Subcutaneous abdominal adipose tissue (tissue), 5 donors: ENCODE measurements at regions not wholly inside any gene's neighbourhood (a gene's known extent, or its start where the extent isn't known, plus 50 kb on each side); places are given as distances from the start of the nearest gene placed in this dataset.

Experiments
- H3K27ac ChIP-seq: one replicate; pipeline ENCODE4 v1.7.0; 2013; ENCODE audit warnings: low read depth, mild to moderate bottlenecking, inconsistent platforms, low read length, moderate library complexity
- H3K27me3 ChIP-seq, 5 donors: one replicate each; pipeline ENCODE4 v1.7.0; 2013; ENCODE audit warnings: low read length in 5 of 5, inconsistent platforms in 1 of 5; ENCODE audit not compliant: control insufficient read depth in 5 of 5, insufficient read depth in 4 of 5
- H3K36me3 ChIP-seq, 5 donors: one replicate each; pipeline ENCODE4 v1.7.0; 2013; ENCODE audit warnings: low read length in 5 of 5; ENCODE audit not compliant: control insufficient read depth in 5 of 5, insufficient read depth in 5 of 5
- H3K4me1 ChIP-seq, 5 donors: one replicate each; pipeline ENCODE4 v1.7.0; 2013; ENCODE audit warnings: low read length in 5 of 5, mild to moderate bottlenecking in 3 of 5, moderate library complexity in 1 of 5; ENCODE audit not compliant: control insufficient read depth in 5 of 5, insufficient read depth in 5 of 5
- H3K4me3 ChIP-seq, 5 donors: one replicate each; pipeline ENCODE4 v1.7.0; 2013; ENCODE audit warnings: low read length in 5 of 5, low read depth in 1 of 5
- H3K9ac ChIP-seq, 5 donors: one replicate each; pipeline ENCODE4 v1.7.0; 2013; ENCODE audit warnings: low read length in 5 of 5, mild to moderate bottlenecking in 4 of 5, moderate library complexity in 3 of 5
- H3K9me3 ChIP-seq, 5 donors: one replicate each; pipeline ENCODE4 v1.7.0; 2013; ENCODE audit warnings: low read length in 5 of 5; ENCODE audit not compliant: control insufficient read depth in 5 of 5
- donor health status: healthy.
- donor health status: healthy.
- donor health status: healthy.
- donor health status: healthy.
- donor health status: healthy.

- H3K4me3 ChIP-seq = no peak overlapping the region
- H3K4me1 ChIP-seq = peaks cover 0 to 15% (median 6%) of the 10 kb centered on the region in 5 donors
- no peaks in the 10 kb centered on the region for H3K9me3 ChIP-seq
- H3K36me3 ChIP-seq = no peaks in the 10 kb centered on the region
- no peaks in the 10 kb centered on the region for H3K27me3 ChIP-seq
- no peak overlapping the region for H3K27ac ChIP-seq
- no peak overlapping the region for H3K9ac ChIP-seq
Observed at GRCh38 chr12:24198070-24198469, 248.6 kb upstream of the SOX5 start.

GRCh38 chr12:24197532-24197931, 248.1 kb upstream of the SOX5 start:
- H3K9ac ChIP-seq = no peak overlapping the region

GRCh38 chr12:24195063-24195462, 245.6 kb upstream of the SOX5 start:
- H3K27me3 ChIP-seq = no peaks in the 10 kb centered on the region
- peaks cover 0 to 3% (median 0%) of the 10 kb centered on the region in 5 donors for H3K36me3 ChIP-seq
- H3K9me3 ChIP-seq = no peaks in the 10 kb centered on the region
- no peak overlapping the region for H3K4me3 ChIP-seq
- H3K27ac ChIP-seq = no peak overlapping the region
- peaks cover 0 to 13% (median 6%) of the 10 kb centered on the region in 5 donors for H3K4me1 ChIP-seq
- no peak overlapping the region for H3K9ac ChIP-seq

More at GRCh38 chr12:24197532-24197931, 248.1 kb upstream of the SOX5 start:
- no peak overlapping the region for H3K27ac ChIP-seq
- no peak overlapping the region for H3K4me3 ChIP-seq
- H3K36me3 ChIP-seq = no peaks in the 10 kb centered on the region
- no peaks in the 10 kb centered on the region for H3K9me3 ChIP-seq
- H3K4me1 ChIP-seq = peaks cover 0 to 15% (median 6%) of the 10 kb centered on the region in 5 donors
- H3K27me3 ChIP-seq = no peaks in the 10 kb centered on the region

GRCh38 chr12:24191117-24191516, 241.6 kb upstream of the SOX5 start:
- Histone ChIP-seq H3K27me3 (no peaks in the 10 kb centered on the region), H3K36me3 (peaks cover 0 to 3% (median 0%) of the 10 kb centered on the region in 5 donors), H3K9ac (no peak overlapping the region), H3K9me3 (peaks cover 0 to 3% (median 0%) of the 10 kb centered on the region in 5 donors), H3K4me1 (no peaks in the 10 kb centered on the region), H3K4me3 (no peak overlapping the region), H3K27ac (no peak overlapping the region)

GRCh38 chr12:24185782-24186181, 236.3 kb upstream of the SOX5 start:
- H3K4me3 ChIP-seq = no peak overlapping the region
- H3K36me3 ChIP-seq = peaks cover 0 to 3% (median under 1%) of the 10 kb centered on the region in 5 donors
- peaks cover 0 to 3% (median 0%) of the 10 kb centered on the region in 5 donors for H3K9me3 ChIP-seq
- H3K27me3 ChIP-seq = no peaks in the 10 kb centered on the region
- H3K9ac ChIP-seq = no peak overlapping the region
- H3K27ac ChIP-seq = no peak overlapping the region
- H3K4me1 ChIP-seq = no peaks in the 10 kb centered on the region

- Histone ChIP-seq H3K27me3 (no peaks in the 10 kb centered on the region), H3K4me1 (no peaks in the 10 kb centered on the region), H3K4me3 (no peak overlapping the region), H3K9me3 (no peaks in the 10 kb centered on the region), H3K9ac (no peak overlapping the region), H3K27ac (no peak overlapping the region), H3K36me3 (peaks cover 0 to 2% (median 0%) of the 10 kb centered on the region in 5 donors)
Observed at GRCh38 chr12:24177889-24178288, 228.4 kb upstream of the SOX5 start.

- Histone ChIP-seq H3K27ac (no peak overlapping the region), H3K36me3 (peaks cover 0 to 2% (median 0%) of the 10 kb centered on the region in 5 donors), H3K9me3 (no peaks in the 10 kb centered on the region), H3K4me3 (no peak overlapping the region), H3K9ac (no peak overlapping the region), H3K27me3 (no peaks in the 10 kb centered on the region), H3K4me1 (peaks cover 0 to 4% (median 0%) of the 10 kb centered on the region in 5 donors)
Observed at GRCh38 chr12:24175929-24176328, 226.5 kb upstream of the SOX5 start.

DNA sequence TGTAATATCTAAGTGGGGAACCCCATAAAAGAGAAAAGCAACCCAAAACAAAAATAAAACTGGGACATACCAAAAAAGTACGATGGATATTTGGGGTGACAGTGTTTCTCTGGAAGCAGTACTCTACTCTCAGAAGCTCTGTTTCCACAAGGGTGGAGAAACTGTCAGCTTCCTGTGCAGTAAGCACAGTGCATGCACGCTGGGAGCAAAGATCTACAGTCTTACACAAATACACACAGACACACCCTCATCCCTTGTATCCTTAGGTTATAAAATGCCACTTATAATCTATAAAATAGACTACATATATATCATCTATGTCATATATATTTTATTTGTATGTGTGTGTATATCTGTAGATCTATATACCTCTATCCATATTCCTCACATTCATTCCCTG, 225.8 kb upstream of the SOX5 start:
- no peak overlapping the region for H3K9ac ChIP-seq
- H3K9me3 ChIP-seq = no peaks in the 10 kb centered on the region
- H3K27me3 ChIP-seq = no peaks in the 10 kb centered on the region
- no peak overlapping the region for H3K4me3 ChIP-seq
- no peak overlapping the region for H3K27ac ChIP-seq
- peaks cover 0 to 2% (median 0%) of the 10 kb centered on the region in 5 donors for H3K36me3 ChIP-seq
- H3K4me1 ChIP-seq = peaks cover 0 to 4% (median 0%) of the 10 kb centered on the region in 5 donors

GRCh38 chr12:24173067-24173466, 223.6 kb upstream of the SOX5 start:
- Histone ChIP-seq H3K9ac (no peak overlapping the region), H3K27ac (no peak overlapping the region), H3K27me3 (no peaks in the 10 kb centered on the region), H3K4me1 (peaks cover 0 to 4% (median 0%) of the 10 kb centered on the region in 5 donors), H3K4me3 (no peak overlapping the region), H3K36me3 (peaks cover 0 to 4% (median 2%) of the 10 kb centered on the region in 5 donors), H3K9me3 (no peaks in the 10 kb centered on the region)

DNA sequence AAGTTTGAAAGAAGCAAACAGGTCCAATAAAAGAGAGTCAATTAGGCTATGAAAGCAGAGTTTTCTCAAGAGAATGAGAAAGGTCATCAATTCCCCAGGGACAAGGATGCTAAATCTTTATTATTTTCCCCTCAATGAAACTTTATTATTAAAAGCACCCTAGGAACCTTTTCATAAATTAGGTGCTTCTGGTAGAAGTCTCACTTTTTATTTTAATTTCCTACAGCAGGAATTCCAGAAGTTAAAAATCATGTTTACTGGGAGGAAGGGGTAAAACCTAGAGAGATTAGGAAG, 223.2 kb upstream of the SOX5 start:
- Histone ChIP-seq H3K27me3 (no peaks in the 10 kb centered on the region), H3K4me3 (no peak overlapping the region), H3K9ac (no peak overlapping the region), H3K4me1 (peaks cover 0 to 4% (median 0%) of the 10 kb centered on the region in 5 donors), H3K27ac (no peak overlapping the region), H3K36me3 (peaks cover 0 to 4% (median 2%) of the 10 kb centered on the region in 5 donors), H3K9me3 (no peaks in the 10 kb centered on the region)
